ENCODE measurements at regions not wholly inside any gene's neighbourhood (a gene's known extent, or its start where the extent isn't known, plus 50 kb on each side); places are given as distances from the start of the nearest gene placed in this dataset.

- no peak for TF ChIP-seq CTCF (IDR thresholded peaks at IDR 0.05)
- DNase-seq = no peak
- Mint-ChIP-seq H3K4me1 (no peaks in the 10 kb centered on the region), H3K27me3 (ENCODE audit: low read depth in 2 of 2) (no peaks in the 10 kb centered on the region), H3K4me3 (no peak overlapping the region), H3K36me3 (no peaks in the 10 kb centered on the region), H3K27ac (no peak overlapping the region), H3K9me3 (peaks cover 2 to 5% of the 10 kb centered on the region in 2 donors)
- Histone ChIP-seq H3K4me3 (ENCODE audit: low read length) (no peak overlapping the region), H3K27me3 (ENCODE audit: control insufficient read depth, insufficient read depth, low read length) (no peaks in the 10 kb centered on the region), H3K27ac (ENCODE audit: low read length) (no peak overlapping the region), H3K9me3 (ENCODE audit: control insufficient read depth, insufficient read depth, low read length) (no peaks in the 10 kb centered on the region), H3K36me3 (ENCODE audit: control insufficient read depth, insufficient read depth, low read length) (no peaks in the 10 kb centered on the region), H3K4me1 (ENCODE audit: control insufficient read depth, insufficient read depth, low read length) (no peaks in the 10 kb centered on the region)
- WGBS (ENCODE audit: insufficient coverage) = 100% methylated on average over 3 of the region's 3 CpGs
- intact Hi-C loops (cut with micrococcal nuclease) = no loop called here
- no peak for ATAC-seq
Observed at GRCh38 chr12:77153706-77154105, 88.3 kb upstream of the E2F7 start.

GRCh38 chr12:77152623-77153193, 87.3 kb upstream of the E2F7 start:
- Histone ChIP-seq H3K9me3 (ENCODE audit: control insufficient read depth, insufficient read depth, low read length) (no peaks in the 10 kb centered on the region), H3K4me1 (ENCODE audit: control insufficient read depth, insufficient read depth, low read length) (no peaks in the 10 kb centered on the region), H3K36me3 (ENCODE audit: control insufficient read depth, insufficient read depth, low read length) (no peaks in the 10 kb centered on the region), H3K27me3 (ENCODE audit: control insufficient read depth, insufficient read depth, low read length) (no peaks in the 10 kb centered on the region), H3K4me3 (ENCODE audit: low read length) (no peak overlapping the region), H3K27ac (ENCODE audit: low read length) (no peak overlapping the region)
- WGBS (ENCODE audit: insufficient coverage) = no CpG with 5 or more reads among the region's 2 CpGs
- intact Hi-C loops (cut with micrococcal nuclease) = no loop called here
- TF ChIP-seq CTCF (IDR thresholded peaks at IDR 0.05) = no peak
- no peaks in the 10 kb centered on the region for H3K4me1 Mint-ChIP-seq
- H3K36me3 Mint-ChIP-seq = no peaks in the 10 kb centered on the region
- peaks cover under 1 to 3% of the 10 kb centered on the region in 2 donors for H3K9me3 Mint-ChIP-seq
- H3K4me3 Mint-ChIP-seq = no peak overlapping the region
- DNase-seq (no peak), ATAC-seq (no peak)
- H3K27ac Mint-ChIP-seq = no peak overlapping the region
- no peaks in the 10 kb centered on the region for H3K27me3 Mint-ChIP-seq (ENCODE audit: low read depth in 2 of 2)

- ATAC-seq (no peak), DNase-seq (no peak)
- Mint-ChIP-seq H3K27me3 (ENCODE audit: low read depth in 2 of 2) (no peaks in the 10 kb centered on the region), H3K4me1 (no peaks in the 10 kb centered on the region), H3K27ac (no peak overlapping the region), H3K9me3 (peaks cover 5 to 8% of the 10 kb centered on the region in 2 donors), H3K36me3 (no peaks in the 10 kb centered on the region), H3K4me3 (no peak overlapping the region)
- Histone ChIP-seq H3K27ac (ENCODE audit: low read length) (no peak overlapping the region), H3K4me3 (ENCODE audit: low read length) (no peak overlapping the region), H3K9me3 (ENCODE audit: control insufficient read depth, insufficient read depth, low read length) (no peaks in the 10 kb centered on the region), H3K36me3 (ENCODE audit: control insufficient read depth, insufficient read depth, low read length) (no peaks in the 10 kb centered on the region), H3K4me1 (ENCODE audit: control insufficient read depth, insufficient read depth, low read length) (no peaks in the 10 kb centered on the region), H3K27me3 (ENCODE audit: control insufficient read depth, insufficient read depth, low read length) (no peaks in the 10 kb centered on the region)
- intact Hi-C loops (cut with micrococcal nuclease) = no loop called here
- 50% methylated on average over 4 of the region's 4 CpGs for WGBS (ENCODE audit: insufficient coverage)
- TF ChIP-seq CTCF (IDR thresholded peaks at IDR 0.05) = no peak
Observed at GRCh38 chr12:77151030-77151429, 85.7 kb upstream of the E2F7 start.

- no peak overlapping the region for H3K4me3 ChIP-seq (ENCODE audit: low read length)
- Mint-ChIP-seq H3K27ac (no peak overlapping the region), H3K4me1 (no peaks in the 10 kb centered on the region), H3K4me3 (no peak overlapping the region), H3K27me3 (ENCODE audit: low read depth in 2 of 2) (no peaks in the 10 kb centered on the region), H3K9me3 (peaks cover 8 to 10% of the 10 kb centered on the region in 2 donors), H3K36me3 (no peaks in the 10 kb centered on the region)
- WGBS (ENCODE audit: insufficient coverage) = 32% methylated on average over 3 of the region's 3 CpGs
- intact Hi-C loops (cut with micrococcal nuclease) = no loop called here
- no peaks in the 10 kb centered on the region for H3K4me1 ChIP-seq (ENCODE audit: control insufficient read depth, insufficient read depth, low read length)
- TF ChIP-seq CTCF (IDR thresholded peaks at IDR 0.05) = no peak
- H3K27ac ChIP-seq (ENCODE audit: low read length) = no peak overlapping the region
- ATAC-seq (no peak), DNase-seq (no peak)
- H3K27me3 ChIP-seq (ENCODE audit: control insufficient read depth, insufficient read depth, low read length) = no peaks in the 10 kb centered on the region
- no peaks in the 10 kb centered on the region for H3K36me3 ChIP-seq (ENCODE audit: control insufficient read depth, insufficient read depth, low read length)
- no peaks in the 10 kb centered on the region for H3K9me3 ChIP-seq (ENCODE audit: control insufficient read depth, insufficient read depth, low read length)
Observed at GRCh38 chr12:77133566-77133965, 68.2 kb upstream of the E2F7 start.
